D721Med (cell line): ENCODE measurements at regions not wholly inside any gene's neighbourhood (a gene's known extent, or its start where the extent isn't known, plus 50 kb on each side); places are given as distances from the start of the nearest gene placed in this dataset.

Experiments
- DNase-seq: peaks from one replicate; pipeline ENCODE4 v3.0.0; 2011; ENCODE audit warnings: low spot score; ENCODE audit not compliant: insufficient read length
- FAIRE-seq: peaks from 2 replicates; lab custom pipeline; 2011; peaks lifted over from hg19 to GRCh38; lab: Jason Lieb, UNC
- CTCF ChIP-seq: IDR thresholded peaks from 2 replicates; pipeline ENCODE4 v1.5.1; 2012; ENCODE audit warnings: mild to moderate bottlenecking, control low read depth; ENCODE audit not compliant: insufficient read depth; ENCODE audit errors: missing control alignments

- no peak for DNase-seq
- no peak for FAIRE-seq
- TF ChIP-seq CTCF: peak; percentile 39
Measured at GRCh38 chrX:124211312-124211942, 121.0 kb upstream of the TEX13D start.

GRCh38 chrX:124212622-124213021 is 119.8 kb upstream of the TEX13D start:
- no peak for TF ChIP-seq CTCF
- no peak for FAIRE-seq
- no peak for DNase-seq

- DNase-seq: no peak
- no peak for TF ChIP-seq CTCF
- peak; percentile 46 for FAIRE-seq
Measured at GRCh38 chrX:124215786-124216185, 116.7 kb upstream of the TEX13D start.

GRCh38 chrX:124216396-124217115 is 115.9 kb upstream of the TEX13D start:
- no peak for TF ChIP-seq CTCF
- DNase-seq: no peak
- no peak for FAIRE-seq

GRCh38 chrX:124217304-124218251 is 114.9 kb upstream of the TEX13D start:
- no peak for TF ChIP-seq CTCF
- DNase-seq (no peak), FAIRE-seq (no peak)

GRCh38 chrX:124223524-124223923 is 108.9 kb upstream of the TEX13D start:
- DNase-seq: no peak
- no peak for TF ChIP-seq CTCF
- FAIRE-seq: no peak
